SK-N-SH treated with all-trans-retinoic acid at 6 μM for 48 hours (cell line): ENCODE measurements at regions not wholly inside any gene's neighbourhood (a gene's known extent, or its start where the extent isn't known, plus 50 kb on each side); places are given as distances from the start of the nearest gene placed in this dataset.

Source experiments
- ATAC-seq: fragments of 200-7000 bp; cut with Tn5 transposase; 3 replicates; pipeline ENCODE4 v1.9.1; 2020; ENCODE audit warnings: mild to moderate bottlenecking, moderate library complexity
- ARNTL ChIP-seq: fragments of 450-650 bp; formaldehyde crosslinking; IDR thresholded peaks from 2 replicates; pipeline ENCODE4 v1.5.0; 2020; ENCODE audit warnings: low read depth, mild to moderate bottlenecking, moderate library complexity, borderline replicate concordance
- BACH2 ChIP-seq: fragments of 250-450 bp; sonication (Bioruptor Pico); IDR thresholded peaks from 2 replicates; pipeline ENCODE4 v1.9.0; 2021; ENCODE audit warnings: mild to moderate bottlenecking, borderline replicate concordance
- CSDC2 ChIP-seq: fragments of 250-450 bp; sonication (Bioruptor Pico); IDR thresholded peaks from 2 replicates; pipeline ENCODE4 v1.5.0; 2020; ENCODE audit warnings: mild to moderate bottlenecking, moderate library complexity
- CSRNP3 ChIP-seq: fragments of 250-450 bp; sonication (Bioruptor Pico); IDR thresholded peaks from 2 replicates; pipeline ENCODE4 v1.5.1; 2021; ENCODE audit warnings: mild to moderate bottlenecking, moderate library complexity
- ESRRG ChIP-seq: fragments of 250-450 bp; sonication (Bioruptor Pico); IDR thresholded peaks from 2 replicates; pipeline ENCODE4 v1.6.1; 2021; ENCODE audit warnings: mild to moderate bottlenecking
- OSR1 ChIP-seq: fragments of 250-450 bp; sonication (Bioruptor Pico); IDR thresholded peaks from 2 replicates; pipeline ENCODE4 v1.8.0; 2022; ENCODE audit warnings: moderate library complexity, mild to moderate bottlenecking, inconsistent platforms
- PATZ1 ChIP-seq: fragments of 250-450 bp; sonication (Bioruptor Pico); IDR thresholded peaks from 2 replicates; pipeline ENCODE4 v1.8.0; 2020; ENCODE audit warnings: mild to moderate bottlenecking, moderate library complexity, borderline replicate concordance
- PPARA ChIP-seq: fragments of 250-450 bp; sonication (Bioruptor Pico); IDR thresholded peaks from 2 replicates; pipeline ENCODE4 v1.5.0; 2020; ENCODE audit warnings: mild to moderate bottlenecking, borderline replicate concordance
- SNAI2 ChIP-seq: fragments of 250-450 bp; sonication (Bioruptor Pico); IDR thresholded peaks from 2 replicates; pipeline ENCODE4 v1.5.0; 2020; ENCODE audit warnings: mild to moderate bottlenecking, moderate library complexity
- TCF4 ChIP-seq: fragments of 250-450 bp; sonication (Bioruptor Pico); IDR thresholded peaks from 2 replicates; pipeline ENCODE4 v1.8.0; 2021; ENCODE audit warnings: mild to moderate bottlenecking, moderate library complexity, borderline replicate concordance
- TOX ChIP-seq: fragments of 250-450 bp; sonication (Bioruptor Pico); IDR thresholded peaks from 2 replicates; pipeline ENCODE4 v1.8.0; 2021; ENCODE audit warnings: mild to moderate bottlenecking, moderate library complexity, borderline replicate concordance
- ZC3H10 ChIP-seq: fragments of 250-450 bp; sonication (Bioruptor Pico); IDR thresholded peaks from 2 replicates; pipeline ENCODE4 v1.5.1; 2021; ENCODE audit warnings: mild to moderate bottlenecking, moderate library complexity
- ZFP3 ChIP-seq: fragments of 250-450 bp; sonication (Bioruptor Pico); IDR thresholded peaks from 2 replicates; pipeline ENCODE4 v1.5.0; 2020; ENCODE audit warnings: mild to moderate bottlenecking, moderate library complexity
- ZNF565 ChIP-seq: fragments of 450-650 bp; formaldehyde crosslinking; conservative IDR thresholded peaks from 2 replicates; pipeline ENCODE4 v1.5.0; 2020; ENCODE audit warnings: low read depth, mild to moderate bottlenecking, moderate library complexity
- ZNF70 ChIP-seq: fragments of 450-650 bp; formaldehyde crosslinking; IDR thresholded peaks from 2 replicates; pipeline ENCODE4 v1.5.0; 2020; ENCODE audit warnings: mild to moderate bottlenecking, moderate library complexity
- ZNF8 ChIP-seq: fragments of 450-650 bp; formaldehyde crosslinking; IDR thresholded peaks from 2 replicates; pipeline ENCODE4 v1.5.0; 2020; ENCODE audit warnings: mild to moderate bottlenecking, moderate library complexity
- TF ChIP-seq, protein P1 (sequence below): fragments of 250-450 bp; sonication (Bioruptor Pico); IDR thresholded peaks from 2 replicates; pipeline ENCODE4 v1.5.1; 2020; ENCODE audit warnings: low read depth, mild to moderate bottlenecking, moderate library complexity
- TF ChIP-seq, protein P2 (sequence below): fragments of 250-450 bp; sonication (Bioruptor Pico); IDR thresholded peaks from 2 replicates; pipeline ENCODE4 v1.5.0; 2020; ENCODE audit warnings: mild to moderate bottlenecking, moderate library complexity

- no peak for ATAC-seq
These were observed 527.0 kb downstream of the NEBL start for GRCh38 chr10:20369863-20370736.

DNA sequence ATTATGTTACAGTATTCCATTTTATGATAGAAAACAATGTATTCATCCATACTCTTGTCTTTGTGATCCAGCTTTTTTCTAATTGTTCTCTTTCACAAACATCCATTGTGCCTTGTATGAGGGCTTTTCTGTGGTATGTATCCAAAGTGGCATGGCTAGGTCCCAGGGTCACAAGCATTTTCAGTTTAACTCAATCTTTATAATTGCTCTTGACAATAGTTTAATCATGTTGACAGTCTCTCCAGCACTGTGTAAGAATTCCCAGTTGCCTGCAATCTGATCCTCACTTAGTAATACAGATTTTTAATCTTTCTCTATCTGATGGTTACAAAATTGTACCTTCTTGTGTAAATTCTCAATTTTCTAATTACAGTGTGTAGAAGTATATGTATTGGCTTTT lies 533.4 kb downstream of the NEBL start:
- TF ChIP-seq SNAI2 (CRISPR knock-in tag) (no peak), PATZ1 (CRISPR knock-in tag) (no peak), ZC3H10 (CRISPR knock-in tag) (no peak), ARNTL (no peak), PPARA (no peak), ZNF565 (no peak), ESRRG (no peak), CSRNP3 (CRISPR knock-in tag) (no peak)
- no peak for ATAC-seq

More at GRCh38 chr10:20369863-20370736, 527.0 kb downstream of the NEBL start:
- TF ChIP-seq ZFP3 (CRISPR knock-in tag) (no peak), TCF4 (CRISPR knock-in tag) (no peak), CSDC2 (no peak)

GRCh38 chr10:20355915-20356314 lies 539.7 kb downstream of the PLXDC2 start:
- no peak for TF ChIP-seq ARNTL
- TF ChIP-seq PATZ1 (CRISPR knock-in tag): no peak
- TF ChIP-seq ZC3H10 (CRISPR knock-in tag): no peak
- TF ChIP-seq ZNF565: no peak
- TF ChIP-seq ESRRG: no peak
- TF ChIP-seq PPARA: no peak
- TF ChIP-seq, protein P1, sequence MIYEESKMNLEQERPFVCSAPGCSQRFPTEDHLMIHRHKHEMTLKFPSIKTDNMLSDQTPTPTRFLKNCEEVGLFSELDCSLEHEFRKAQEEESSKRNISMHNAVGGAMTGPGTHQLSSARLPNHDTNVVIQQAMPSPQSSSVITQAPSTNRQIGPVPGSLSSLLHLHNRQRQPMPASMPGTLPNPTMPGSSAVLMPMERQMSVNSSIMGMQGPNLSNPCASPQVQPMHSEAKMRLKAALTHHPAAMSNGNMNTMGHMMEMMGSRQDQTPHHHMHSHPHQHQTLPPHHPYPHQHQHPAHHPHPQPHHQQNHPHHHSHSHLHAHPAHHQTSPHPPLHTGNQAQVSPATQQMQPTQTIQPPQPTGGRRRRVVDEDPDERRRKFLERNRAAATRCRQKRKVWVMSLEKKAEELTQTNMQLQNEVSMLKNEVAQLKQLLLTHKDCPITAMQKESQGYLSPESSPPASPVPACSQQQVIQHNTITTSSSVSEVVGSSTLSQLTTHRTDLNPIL (CRISPR knock-in tag): no peak
- TF ChIP-seq OSR1: no peak
- no peak for TF ChIP-seq ZNF70 (CRISPR knock-in tag)
- no peak for TF ChIP-seq BACH2
- no peak for TF ChIP-seq TOX (CRISPR knock-in tag)
- TF ChIP-seq ZFP3 (CRISPR knock-in tag): no peak
- no peak for TF ChIP-seq CSRNP3 (CRISPR knock-in tag)
- TF ChIP-seq ZNF8 (CRISPR knock-in tag): no peak
- TF ChIP-seq, protein P2, sequence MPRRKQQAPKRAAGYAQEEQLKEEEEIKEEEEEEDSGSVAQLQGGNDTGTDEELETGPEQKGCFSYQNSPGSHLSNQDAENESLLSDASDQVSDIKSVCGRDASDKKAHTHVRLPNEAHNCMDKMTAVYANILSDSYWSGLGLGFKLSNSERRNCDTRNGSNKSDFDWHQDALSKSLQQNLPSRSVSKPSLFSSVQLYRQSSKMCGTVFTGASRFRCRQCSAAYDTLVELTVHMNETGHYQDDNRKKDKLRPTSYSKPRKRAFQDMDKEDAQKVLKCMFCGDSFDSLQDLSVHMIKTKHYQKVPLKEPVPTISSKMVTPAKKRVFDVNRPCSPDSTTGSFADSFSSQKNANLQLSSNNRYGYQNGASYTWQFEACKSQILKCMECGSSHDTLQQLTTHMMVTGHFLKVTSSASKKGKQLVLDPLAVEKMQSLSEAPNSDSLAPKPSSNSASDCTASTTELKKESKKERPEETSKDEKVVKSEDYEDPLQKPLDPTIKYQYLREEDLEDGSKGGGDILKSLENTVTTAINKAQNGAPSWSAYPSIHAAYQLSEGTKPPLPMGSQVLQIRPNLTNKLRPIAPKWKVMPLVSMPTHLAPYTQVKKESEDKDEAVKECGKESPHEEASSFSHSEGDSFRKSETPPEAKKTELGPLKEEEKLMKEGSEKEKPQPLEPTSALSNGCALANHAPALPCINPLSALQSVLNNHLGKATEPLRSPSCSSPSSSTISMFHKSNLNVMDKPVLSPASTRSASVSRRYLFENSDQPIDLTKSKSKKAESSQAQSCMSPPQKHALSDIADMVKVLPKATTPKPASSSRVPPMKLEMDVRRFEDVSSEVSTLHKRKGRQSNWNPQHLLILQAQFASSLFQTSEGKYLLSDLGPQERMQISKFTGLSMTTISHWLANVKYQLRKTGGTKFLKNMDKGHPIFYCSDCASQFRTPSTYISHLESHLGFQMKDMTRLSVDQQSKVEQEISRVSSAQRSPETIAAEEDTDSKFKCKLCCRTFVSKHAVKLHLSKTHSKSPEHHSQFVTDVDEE (CRISPR knock-in tag): no peak
- ATAC-seq: no peak
